Dermis blood vessel endothelial cell (primary cell): ENCODE measurements at regions not wholly inside any gene's neighbourhood (a gene's known extent, or its start where the extent isn't known, plus 50 kb on each side); places are given as distances from the start of the nearest gene placed in this dataset.
"Not testable (repeated sequence)": the region's sequence is repeated elsewhere in the genome, so short reads cannot be mapped to it uniquely, and the experiment has no call there.

Experiments used
- DNase-seq: peaks from one replicate; pipeline ENCODE4 v3.0.0; 2010

GRCh38 chr1:222950892-222951291, 136.1 kb downstream of the DISP1 start:
- peak; percentile 27 for DNase-seq

- DNase-seq: no peak
Measured at GRCh38 chr1:222953585-222953984, 138.7 kb downstream of the DISP1 start.

- no peak for DNase-seq
Measured at GRCh38 chr1:222955964-222956363, 141.1 kb downstream of the DISP1 start.

- DNase-seq: no peak
Measured at GRCh38 chr1:222956601-222957000, 141.8 kb downstream of the DISP1 start.

GRCh38 chr1:222967466-222968240, 152.8 kb downstream of the DISP1 start:
- DNase-seq: no peak

GRCh38 chr1:222970040-222970439, 155.2 kb downstream of the DISP1 start:
- no peak for DNase-seq

GRCh38 chr1:222970711-222971110, 155.9 kb downstream of the DISP1 start:
- no peak for DNase-seq

- DNase-seq: no peak
Measured at GRCh38 chr1:222971146-222971545, 156.3 kb downstream of the DISP1 start.

GRCh38 chr1:222973561-222973960, 158.7 kb downstream of the DISP1 start:
- no peak for DNase-seq

GRCh38 chr1:222974496-222974895, 159.7 kb downstream of the DISP1 start:
- DNase-seq: peak; percentile 7

GRCh38 chr1:222975472-222976122, 160.8 kb downstream of the DISP1 start:
- no peak for DNase-seq

GRCh38 chr1:222976453-222976852, 161.6 kb downstream of the DISP1 start:
- no peak for DNase-seq

GRCh38 chr1:222977294-222977693, 162.5 kb downstream of the DISP1 start:
- not testable (repeated sequence) for DNase-seq

GRCh38 chr1:222979561-222979960, 163.5 kb downstream of the TLR5 start:
- no peak for DNase-seq

- DNase-seq: no peak
Measured at GRCh38 chr1:222987674-222988076, 155.4 kb downstream of the TLR5 start.

- DNase-seq: no peak
Measured at GRCh38 chr1:222989443-222989842, 153.6 kb downstream of the TLR5 start.

- no peak for DNase-seq
Measured at GRCh38 chr1:222991177-222991576, 151.9 kb downstream of the TLR5 start.

GRCh38 chr1:222991908-222992307, 151.1 kb downstream of the TLR5 start:
- DNase-seq: no peak

- peak; percentile 66 for DNase-seq
Measured at GRCh38 chr1:222994511-222995235, 148.4 kb downstream of the TLR5 start.

GRCh38 chr1:222995236-222995580, 147.8 kb downstream of the TLR5 start:
- DNase-seq: peak; percentile 49

- no peak for DNase-seq
Measured at GRCh38 chr1:222995620-222996309, 147.3 kb downstream of the TLR5 start.

GRCh38 chr1:222996310-222996975, 146.6 kb downstream of the TLR5 start:
- DNase-seq: peak; percentile 67

GRCh38 chr1:223000632-223001031, 142.4 kb downstream of the TLR5 start:
- no peak for DNase-seq
